OCI-LY3 (cell line): ENCODE measurements at regions not wholly inside any gene's neighbourhood (a gene's known extent, or its start where the extent isn't known, plus 50 kb on each side); places are given as distances from the start of the nearest gene placed in this dataset.

ENCODE experiments used
- H2AFZ ChIP-seq: fragments of 200-600, 300-600 bp; shearing (Covaris generic); 2 replicates; pipeline ENCODE4 v1.6.0; 2014; ENCODE audit warnings: antibody characterized with exemption, low read depth, low read length
- H3K27ac ChIP-seq: fragments of 200-600, 300-600 bp; sonication (generic); 2 replicates; pipeline ENCODE4 v1.5.1; 2014; ENCODE audit warnings: mild to moderate bottlenecking, low read length, moderate library complexity, mixed read lengths
- H3K27me3 ChIP-seq: fragments of 200-600, 300-600 bp; sonication (generic); 2 replicates; pipeline ENCODE4 v1.6.1; 2014; ENCODE audit warnings: low read depth, low read length, mixed read lengths
- H3K36me3 ChIP-seq: fragments of 200-600, 300-600 bp; sonication (generic); replicated peaks from 2 replicates; pipeline ENCODE3; 2014; ENCODE audit warnings: low read depth, low read length, mixed read lengths
- H3K4me1 ChIP-seq: fragments of 300-600, 200-600 bp; sonication (generic); 2 replicates; pipeline ENCODE4 v1.6.1; 2014; ENCODE audit warnings: low read length, mixed read lengths
- H3K4me2 ChIP-seq: fragments of 200-600, 300-600 bp; sonication (generic); 2 replicates; pipeline ENCODE4 v1.6.1; 2014; ENCODE audit warnings: low read length, mixed read lengths
- H3K4me3 ChIP-seq: fragments of 300-600, 200-600 bp; sonication (generic); 2 replicates; pipeline ENCODE4 v1.5.1; 2014; ENCODE audit warnings: antibody characterized with exemption, mild to moderate bottlenecking, low read length, moderate library complexity
- H3K79me2 ChIP-seq: fragments of 300-600, 200-600 bp; shearing (Covaris generic); 2 replicates; pipeline ENCODE4 v1.6.1; 2014; ENCODE audit warnings: mild to moderate bottlenecking, low read length, mixed read lengths
- H3K9ac ChIP-seq: fragments of 300-600, 200-600 bp; shearing (Covaris generic); 2 replicates; pipeline ENCODE4 v1.6.0; 2014; ENCODE audit warnings: mild to moderate bottlenecking, low read length, moderate library complexity
- H3K9me3 ChIP-seq: fragments of 200-600, 300-600 bp; shearing (Covaris generic); 2 replicates; pipeline ENCODE4 v1.6.1; 2014; ENCODE audit warnings: low read length, mixed read lengths; ENCODE audit not compliant: insufficient read depth
- H4K20me1 ChIP-seq: fragments of 200-600, 300-600 bp; sonication (generic); 2 replicates; pipeline ENCODE4 v1.6.1; 2016; ENCODE audit warnings: low read length, mixed read lengths; ENCODE audit not compliant: insufficient read depth
- CTCF ChIP-seq: fragments of 200-600, 300-600 bp; sonication (generic); IDR thresholded peaks from 2 replicates; pipeline ENCODE4 v1.5.1; 2014; ENCODE audit warnings: antibody characterized with exemption, low read length, low read depth
- EZH2phosphoT487 ChIP-seq: fragments of 200-600 bp; shearing (Covaris generic); IDR thresholded peaks from 2 replicates; pipeline ENCODE4 v1.6.1; 2018; ENCODE audit warnings: antibody characterized with exemption, mixed run types, low read depth

- Histone ChIP-seq H3K36me3 (peaks cover 3% of the 10 kb centered on the region), H2AFZ (peak overlapping the region; percentile 29), H3K9ac (peak overlapping the region; percentile 15; the same call in 1 of the 2 replicates), H4K20me1 (no peaks in the 10 kb centered on the region), H3K27me3 (no peaks in the 10 kb centered on the region), H3K27ac (peak overlapping the region; percentile 27), H3K4me1 (peaks cover 42% of the 10 kb centered on the region), H3K4me3 (0 out of 2 replicates have a peak overlapping the region, but pooled peaks have one; percentile 27), H3K79me2 (no peaks in the 10 kb centered on the region), H3K4me2 (peak overlapping the region; percentile 55), H3K9me3 (no peaks in the 10 kb centered on the region)
- no peak for TF ChIP-seq CTCF
- TF ChIP-seq EZH2phosphoT487 = no peak
These were observed 238.9 kb upstream of the NR4A3 start for GRCh38 chr9:99582814-99583213.

GRCh38 chr9:99588299-99588698 lies 233.4 kb upstream of the NR4A3 start:
- Histone ChIP-seq H3K4me3 (no peak overlapping the region), H3K36me3 (peaks cover 13% of the 10 kb centered on the region), H3K9ac (no peak overlapping the region), H3K27ac (no peak overlapping the region), H3K9me3 (no peaks in the 10 kb centered on the region), H3K27me3 (no peaks in the 10 kb centered on the region), H3K4me1 (peaks cover 40% of the 10 kb centered on the region), H3K4me2 (no peak overlapping the region), H2AFZ (no peak overlapping the region), H4K20me1 (no peaks in the 10 kb centered on the region), H3K79me2 (no peaks in the 10 kb centered on the region)
- TF ChIP-seq EZH2phosphoT487 = no peak
- TF ChIP-seq CTCF = no peak

- TF ChIP-seq CTCF = no peak
- no peak for TF ChIP-seq EZH2phosphoT487
- Histone ChIP-seq H3K4me1 (peaks cover 40% of the 10 kb centered on the region), H3K27me3 (no peaks in the 10 kb centered on the region), H3K4me2 (no peak overlapping the region), H3K9me3 (no peaks in the 10 kb centered on the region), H3K4me3 (no peak overlapping the region), H4K20me1 (no peaks in the 10 kb centered on the region), H2AFZ (no peak overlapping the region), H3K27ac (no peak overlapping the region), H3K36me3 (peaks cover 10% of the 10 kb centered on the region), H3K9ac (no peak overlapping the region), H3K79me2 (no peaks in the 10 kb centered on the region)
These were observed 232.9 kb upstream of the NR4A3 start for GRCh38 chr9:99588747-99589146.

- H3K9me3 ChIP-seq = no peaks in the 10 kb centered on the region
- H3K9ac ChIP-seq = peak overlapping the region; percentile 62; the same call in 1 of the 2 replicates
- H3K4me3 ChIP-seq = peak overlapping the region; percentile 2; the same call in 1 of the 2 replicates
- peaks cover 10% of the 10 kb centered on the region for H3K36me3 ChIP-seq
- H3K27me3 ChIP-seq = no peaks in the 10 kb centered on the region
- H3K79me2 ChIP-seq = no peaks in the 10 kb centered on the region
- H2AFZ ChIP-seq = no peak overlapping the region
- peak overlapping the region; percentile 90 for H3K27ac ChIP-seq
- H3K4me1 ChIP-seq = peaks cover 57% of the 10 kb centered on the region
- no peaks in the 10 kb centered on the region for H4K20me1 ChIP-seq
- TF ChIP-seq EZH2phosphoT487 (no peak), CTCF (no peak)
- H3K4me2 ChIP-seq = peak overlapping the region; percentile 46
These were observed 231.3 kb upstream of the NR4A3 start for GRCh38 chr9:99590410-99590809.
